Stimulated activated CD4-positive, alpha-beta T cell treated with anti-CD3 and anti-CD28 coated beads, Interleukin-2, amount 100 ng/mL, for 4 hours (primary cell): ENCODE measurements at regions not wholly inside any gene's neighbourhood (a gene's known extent, or its start where the extent isn't known, plus 50 kb on each side); places are given as distances from the start of the nearest gene placed in this dataset.

ENCODE experiments used
- DNase-seq: peaks from one replicate; pipeline ENCODE4 v3.0.0-alpha.2; 2020; ENCODE audit warnings: low read depth

- DNase-seq = no peak
These were observed 314.1 kb upstream of the LRIG3 start for GRCh38 chr12:59234391-59234790.

- DNase-seq = no peak
These were observed 310.0 kb upstream of the LRIG3 start for GRCh38 chr12:59230334-59230733.

- no peak for DNase-seq
These were observed 298.8 kb upstream of the LRIG3 start for GRCh38 chr12:59219148-59219547.

GRCh38 chr12:59196989-59197388 is 276.7 kb upstream of the LRIG3 start:
- no peak for DNase-seq

- DNase-seq = no peak
These were observed 274.5 kb upstream of the LRIG3 start for GRCh38 chr12:59194794-59195193.

- DNase-seq = no peak
These were observed 273.3 kb upstream of the LRIG3 start for GRCh38 chr12:59193476-59194050.

- no peak for DNase-seq
These were observed 271.1 kb upstream of the LRIG3 start for GRCh38 chr12:59191372-59191771.

GRCh38 chr12:59186451-59186850 is 266.1 kb upstream of the LRIG3 start:
- no peak for DNase-seq

- no peak for DNase-seq
These were observed 265.0 kb upstream of the LRIG3 start for GRCh38 chr12:59185295-59185694.

- DNase-seq = no peak
These were observed 262.6 kb upstream of the LRIG3 start for GRCh38 chr12:59182658-59183455.

- DNase-seq = no peak
These were observed 261.9 kb upstream of the LRIG3 start for GRCh38 chr12:59182191-59182590.

GRCh38 chr12:59181196-59181777 is 261.0 kb upstream of the LRIG3 start:
- no peak for DNase-seq

GRCh38 chr12:59179231-59179630 is 258.9 kb upstream of the LRIG3 start:
- DNase-seq = no peak

- DNase-seq = no peak
These were observed 253.4 kb upstream of the LRIG3 start for GRCh38 chr12:59173695-59174094.

GRCh38 chr12:59168647-59169046 is 248.3 kb upstream of the LRIG3 start:
- no peak for DNase-seq

- no peak for DNase-seq
These were observed 246.2 kb upstream of the LRIG3 start for GRCh38 chr12:59166457-59166856.

- DNase-seq = no peak
These were observed 244.9 kb upstream of the LRIG3 start for GRCh38 chr12:59164991-59165718.

GRCh38 chr12:59164226-59164625 is 243.9 kb upstream of the LRIG3 start:
- no peak for DNase-seq

- no peak for DNase-seq
These were observed 238.4 kb upstream of the LRIG3 start for GRCh38 chr12:59158681-59159080.

GRCh38 chr12:59158066-59158465 is 237.8 kb upstream of the LRIG3 start:
- no peak for DNase-seq

GRCh38 chr12:59155448-59155847 is 235.1 kb upstream of the LRIG3 start:
- DNase-seq = no peak

GRCh38 chr12:59151243-59151642 is 230.9 kb upstream of the LRIG3 start:
- no peak for DNase-seq
